ENCODE measurements at regions not wholly inside any gene's neighbourhood (a gene's known extent, or its start where the extent isn't known, plus 50 kb on each side); places are given as distances from the start of the nearest gene placed in this dataset.

DNA sequence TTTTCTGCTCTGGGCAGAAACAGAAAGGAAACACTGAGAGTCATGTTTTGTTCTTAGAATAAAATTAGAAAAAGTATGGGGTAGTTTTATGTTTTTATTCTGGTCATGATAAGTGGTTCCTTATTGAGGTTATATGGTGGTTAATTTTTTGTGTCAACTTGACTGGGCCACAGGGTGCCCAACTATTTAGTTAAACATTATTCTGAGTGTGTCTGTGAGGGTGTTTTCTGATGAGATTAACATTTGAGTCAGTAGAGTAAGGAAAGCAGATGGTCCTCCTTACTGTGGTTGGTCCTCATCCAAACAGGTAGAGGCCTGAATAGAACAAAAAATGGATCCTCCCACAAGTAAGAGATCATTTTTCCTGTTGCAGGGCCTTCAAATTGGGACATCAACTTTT lies 98.9 kb downstream of the C3orf38 start:
- no peak overlapping the region for H2AFZ ChIP-seq (ENCODE audit: control insufficient read depth, low read depth, low read length)
- RAD21 ChIA-PET (ENCODE audit: unreplicated experiment) = no interaction called here
- TF ChIP-seq CREB1 (IDR thresholded peaks at IDR 0.05; ENCODE audit: low read depth) (no peak), ZNF207 (IDR thresholded peaks at IDR 0.05; ENCODE audit: borderline replicate concordance) (no peak), ESRRA (IDR thresholded peaks at IDR 0.05; ENCODE audit: low read length) (no peak), POLR2A (IDR thresholded peaks at IDR 0.05; ENCODE audit: low read depth, low read length) (no peak), NFYA (IDR thresholded peaks at IDR 0.05; ENCODE audit: borderline replicate concordance, low read depth, low read length) (no peak), NBN (IDR thresholded peaks at IDR 0.05) (no peak), PAX5 (IDR thresholded peaks at IDR 0.05; ENCODE audit: borderline replicate concordance, low read depth, low read length) (no peak), RAD21 (IDR thresholded peaks at IDR 0.05; ENCODE audit: insufficient read depth, low read depth, low read length) (no peak), IKZF2 (IDR thresholded peaks at IDR 0.05) (no peak), TAF1 (IDR thresholded peaks at IDR 0.05; ENCODE audit: borderline replicate concordance, low read depth, low read length) (no peak), ZNF384 (IDR thresholded peaks at IDR 0.05; ENCODE audit: borderline replicate concordance, low read depth, low read length) (no peak), CBFB (IDR thresholded peaks at IDR 0.05; ENCODE audit: low read depth) (no peak), ZSCAN29 (IDR thresholded peaks at IDR 0.05) (no peak), RUNX3 (IDR thresholded peaks at IDR 0.05; ENCODE audit: low read length) (no peak), IKZF1 (conservative IDR thresholded peaks at IDR 0.05) (no peak), HDAC6 (IDR thresholded peaks at IDR 0.05; ENCODE audit: unreplicated experiment) (no peak), SREBF1 (IDR thresholded peaks at IDR 0.05; ENCODE audit: low read length) (no peak)
- TF ChIP-seq, protein P1, sequence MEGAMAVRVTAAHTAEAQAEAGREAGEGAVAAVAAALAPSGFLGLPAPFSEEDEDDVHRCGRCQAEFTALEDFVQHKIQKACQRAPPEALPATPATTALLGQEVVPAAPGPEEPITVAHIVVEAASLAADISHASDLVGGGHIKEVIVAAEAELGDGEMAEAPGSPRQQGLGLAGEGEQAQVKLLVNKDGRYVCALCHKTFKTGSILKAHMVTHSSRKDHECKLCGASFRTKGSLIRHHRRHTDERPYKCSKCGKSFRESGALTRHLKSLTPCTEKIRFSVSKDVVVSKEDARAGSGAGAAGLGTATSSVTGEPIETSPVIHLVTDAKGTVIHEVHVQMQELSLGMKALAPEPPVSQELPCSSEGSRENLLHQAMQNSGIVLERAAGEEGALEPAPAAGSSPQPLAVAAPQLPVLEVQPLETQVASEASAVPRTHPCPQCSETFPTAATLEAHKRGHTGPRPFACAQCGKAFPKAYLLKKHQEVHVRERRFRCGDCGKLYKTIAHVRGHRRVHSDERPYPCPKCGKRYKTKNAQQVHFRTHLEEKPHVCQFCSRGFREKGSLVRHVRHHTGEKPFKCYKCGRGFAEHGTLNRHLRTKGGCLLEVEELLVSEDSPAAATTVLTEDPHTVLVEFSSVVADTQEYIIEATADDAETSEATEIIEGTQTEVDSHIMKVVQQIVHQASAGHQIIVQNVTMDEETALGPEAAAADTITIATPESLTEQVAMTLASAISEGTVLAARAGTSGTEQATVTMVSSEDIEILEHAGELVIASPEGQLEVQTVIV (IDR thresholded peaks at IDR 0.05; ENCODE audit: borderline replicate concordance, partially characterized antibody) = no peak
- TF ChIP-seq, protein P2, sequence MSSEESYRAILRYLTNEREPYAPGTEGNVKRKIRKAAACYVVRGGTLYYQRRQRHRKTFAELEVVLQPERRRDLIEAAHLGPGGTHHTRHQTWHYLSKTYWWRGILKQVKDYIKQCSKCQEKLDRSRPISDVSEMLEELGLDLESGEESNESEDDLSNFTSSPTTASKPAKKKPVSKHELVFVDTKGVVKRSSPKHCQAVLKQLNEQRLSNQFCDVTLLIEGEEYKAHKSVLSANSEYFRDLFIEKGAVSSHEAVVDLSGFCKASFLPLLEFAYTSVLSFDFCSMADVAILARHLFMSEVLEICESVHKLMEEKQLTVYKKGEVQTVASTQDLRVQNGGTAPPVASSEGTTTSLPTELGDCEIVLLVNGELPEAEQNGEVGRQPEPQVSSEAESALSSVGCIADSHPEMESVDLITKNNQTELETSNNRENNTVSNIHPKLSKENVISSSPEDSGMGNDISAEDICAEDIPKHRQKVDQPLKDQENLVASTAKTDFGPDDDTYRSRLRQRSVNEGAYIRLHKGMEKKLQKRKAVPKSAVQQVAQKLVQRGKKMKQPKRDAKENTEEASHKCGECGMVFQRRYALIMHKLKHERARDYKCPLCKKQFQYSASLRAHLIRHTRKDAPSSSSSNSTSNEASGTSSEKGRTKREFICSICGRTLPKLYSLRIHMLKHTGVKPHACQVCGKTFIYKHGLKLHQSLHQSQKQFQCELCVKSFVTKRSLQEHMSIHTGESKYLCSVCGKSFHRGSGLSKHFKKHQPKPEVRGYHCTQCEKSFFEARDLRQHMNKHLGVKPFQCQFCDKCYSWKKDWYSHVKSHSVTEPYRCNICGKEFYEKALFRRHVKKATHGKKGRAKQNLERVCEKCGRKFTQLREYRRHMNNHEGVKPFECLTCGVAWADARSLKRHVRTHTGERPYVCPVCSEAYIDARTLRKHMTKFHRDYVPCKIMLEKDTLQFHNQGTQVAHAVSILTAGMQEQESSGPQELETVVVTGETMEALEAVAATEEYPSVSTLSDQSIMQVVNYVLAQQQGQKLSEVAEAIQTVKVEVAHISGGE (CRISPR knock-in tag; IDR thresholded peaks at IDR 0.05) = no peak
- in situ Hi-C loops (cut with MboI) = no loop called here
- H3K9ac ChIP-seq (ENCODE audit: control insufficient read depth, insufficient read depth, low read length) = no peak overlapping the region
- DNase-seq (ENCODE audit: low read depth, low spot score) (no peak), ATAC-seq (no peak), FAIRE-seq (no peak)
- BruUV-seq (replicated peaks) = no TSS peak
- H3K4me3 ChIP-seq = no peak overlapping the region
- H3K27ac ChIP-seq (ENCODE audit: control insufficient read depth, insufficient read depth) = no peak overlapping the region
- POLR2A ChIA-PET = no interaction called here
- no peaks in the 10 kb centered on the region for H3K27me3 ChIP-seq (replicated peaks in 1 of 2; ENCODE audit: control insufficient read depth in 2 of 2, insufficient read depth in 2 of 2, low read length in 1 of 2)
- no peak overlapping the region for H3K4me2 ChIP-seq (ENCODE audit: control insufficient read depth, insufficient read depth)
- H3K4me1 ChIP-seq (ENCODE audit: control insufficient read depth, insufficient read depth, low read length) = no peaks in the 10 kb centered on the region
- CTCF ChIA-PET = no interaction called here
- intact Hi-C loops (cut with micrococcal nuclease; ENCODE audit: unreplicated experiment) = no loop called here
- SMC1A ChIA-PET (ENCODE audit: uncharacterized antibody, unreplicated experiment) = no interaction called here
- no peaks in the 10 kb centered on the region; the same call in 2 of the 3 replicates for H3K9me3 ChIP-seq (replicated peaks; ENCODE audit: control insufficient read depth, insufficient read depth, low read length)
- no peaks in the 10 kb centered on the region for H4K20me1 ChIP-seq (ENCODE audit: control insufficient read depth, insufficient read depth)
- H3K79me2 ChIP-seq (ENCODE audit: control insufficient read depth, insufficient read depth, low read length) = no peaks in the 10 kb centered on the region
- no peaks in the 10 kb centered on the region for H3K36me3 ChIP-seq (ENCODE audit: control insufficient read depth in 2 of 2, insufficient read depth in 2 of 2, low read length in 1 of 2)

Measured in GM12878 (cell line).